ENCODE measurements at regions not wholly inside any gene's neighbourhood (a gene's known extent, or its start where the extent isn't known, plus 50 kb on each side); places are given as distances from the start of the nearest gene placed in this dataset.
A peak's percentile ranks its signal among the peaks of the same experiment; 100 is the strongest.

DNA sequence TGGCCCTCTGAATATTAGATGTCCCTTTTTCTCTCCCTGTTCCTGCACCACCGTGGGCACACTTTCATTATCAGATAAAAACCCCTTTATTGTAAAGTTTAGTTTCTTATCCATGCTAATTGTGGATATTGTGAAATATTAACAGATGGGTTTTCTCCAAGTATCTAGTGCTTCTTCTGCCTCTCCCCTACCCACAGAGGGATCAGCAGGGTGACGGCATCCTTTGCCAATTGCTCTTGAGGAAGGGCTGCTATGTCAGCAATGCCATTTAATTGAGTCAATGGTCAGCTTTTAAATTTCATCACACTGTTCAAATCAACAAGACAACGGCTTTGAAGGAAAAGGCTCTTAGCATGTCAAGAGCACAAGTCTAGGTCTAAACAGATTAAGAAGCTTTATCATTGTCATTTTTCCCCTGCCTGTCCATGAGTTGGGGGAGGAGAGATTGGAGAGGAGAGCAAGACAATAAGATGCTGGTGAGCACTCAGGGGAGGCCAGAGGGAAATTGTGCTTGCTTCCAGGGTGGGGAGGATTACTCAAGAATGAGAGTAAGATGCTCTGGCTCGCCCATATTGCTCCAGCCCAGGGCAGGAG lies 443.0 kb upstream of the CCL2 start:
- no peak for ATAC-seq (ENCODE audit: low read depth in 2 of 2)
- Mint-ChIP-seq H3K27me3 (peaks cover 0 to 17% (median 12%) of the 10 kb centered on the region in 3 donors), H3K9me3 (peaks cover 0 to 2% (median 0%) of the 10 kb centered on the region in 7 donors), H3K4me1 (peaks cover 0 to under 1% (median 0%) of the 10 kb centered on the region in 3 donors), H3K36me3 (no peaks in the 10 kb centered on the region), H3K27ac (no peak overlapping the region), H3K4me3 (no peak overlapping the region)
- DNase-seq = no peak

DNA sequence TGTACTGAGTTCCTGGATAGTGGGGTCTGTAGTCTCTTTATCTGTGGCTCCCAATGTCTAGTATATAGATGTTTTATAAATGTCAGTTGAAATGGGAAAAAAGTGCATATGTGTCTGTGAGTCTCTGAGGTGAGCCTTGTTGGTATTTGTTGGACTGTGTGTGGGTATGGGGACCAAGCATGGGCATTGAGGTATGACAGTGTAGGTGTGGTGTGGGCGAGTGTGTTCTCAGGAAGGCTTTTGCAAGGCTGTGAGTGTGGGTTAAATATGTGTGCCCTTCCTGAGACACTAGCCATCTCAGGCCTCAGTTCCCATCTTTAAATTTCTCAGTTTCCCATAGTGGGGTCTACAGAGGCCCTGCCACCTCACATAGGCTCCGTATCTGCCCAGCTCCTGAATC lies 440.2 kb upstream of the CCL2 start:
- Mint-ChIP-seq H3K36me3 (no peaks in the 10 kb centered on the region), H3K4me3 (no peak overlapping the region), H3K9me3 (peaks cover 0 to 2% (median 0%) of the 10 kb centered on the region in 7 donors), H3K27ac (peak overlapping the region in 1 of 6 donors; percentile 26), H3K4me1 (peaks cover 0 to 4% (median 0%) of the 10 kb centered on the region in 3 donors), H3K27me3 (peaks cover 7 to 11% (median 7%) of the 10 kb centered on the region in 3 donors)
- ATAC-seq (ENCODE audit: low read depth in 2 of 2) = no peak
- no peak for DNase-seq

DNA sequence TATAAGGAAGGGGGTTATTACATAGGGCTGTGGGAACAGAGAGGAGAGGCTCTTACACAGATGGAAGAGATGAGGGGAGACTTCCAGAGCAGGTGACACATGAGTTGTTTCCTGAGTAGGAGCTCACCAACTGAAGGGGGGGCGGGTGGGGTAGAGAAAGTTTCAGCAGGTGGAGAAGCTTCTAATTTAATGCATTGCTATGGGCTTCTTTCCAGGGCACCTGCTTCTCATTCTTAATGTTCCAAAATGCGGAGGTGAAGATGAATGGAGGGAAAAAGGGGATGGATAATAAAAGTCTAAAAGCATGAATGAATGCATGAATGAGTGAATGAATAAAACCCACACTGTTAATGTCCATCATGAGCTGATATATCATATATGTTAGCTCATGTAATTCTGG lies 439.0 kb upstream of the CCL2 start:
- ATAC-seq (ENCODE audit: low read depth in 2 of 2) = no peak
- no peaks in the 10 kb centered on the region for H3K36me3 Mint-ChIP-seq

DNA sequence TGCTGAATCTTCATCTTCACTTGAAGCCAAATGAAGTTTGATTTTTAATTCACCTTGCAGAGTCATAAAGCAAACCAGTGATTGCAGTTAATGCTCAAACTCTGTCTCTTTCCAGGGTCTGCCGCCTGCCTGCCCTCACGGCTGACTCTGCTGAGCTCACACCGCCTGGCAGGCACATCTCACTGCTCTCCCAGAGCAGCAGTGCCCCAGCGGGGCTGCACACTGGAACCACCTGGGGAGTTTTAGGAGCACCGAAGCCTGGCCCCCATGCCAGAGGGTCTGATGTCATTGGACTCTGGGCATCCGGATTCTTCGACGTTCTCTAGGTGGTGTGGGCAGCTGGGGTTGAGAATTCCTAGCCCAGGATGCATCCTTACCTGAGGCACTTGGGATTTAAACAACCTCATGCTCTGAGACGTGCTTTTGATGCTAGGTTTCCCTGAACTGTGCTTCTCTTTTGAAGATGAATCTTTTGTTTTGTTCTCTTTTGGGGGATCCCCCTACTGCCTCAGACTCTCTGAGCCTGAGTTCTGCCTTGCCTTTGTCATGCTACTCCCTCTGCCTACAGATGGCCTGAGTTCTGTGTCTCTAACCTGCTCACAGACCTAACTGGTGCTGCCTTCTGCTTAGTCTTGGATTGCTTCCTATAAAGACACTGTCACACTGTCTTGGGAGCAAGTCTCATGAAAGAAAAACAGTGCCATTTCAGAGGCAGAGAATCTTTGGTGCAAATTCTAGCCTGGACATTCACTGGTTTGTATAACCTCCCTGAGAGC lies 438.1 kb upstream of the CCL2 start:
- H3K4me3 Mint-ChIP-seq = no peak overlapping the region
- no peak for ATAC-seq (ENCODE audit: low read depth in 2 of 2)
- no peak overlapping the region for H3K27ac Mint-ChIP-seq
- H3K36me3 Mint-ChIP-seq = no peaks in the 10 kb centered on the region
- H3K4me1 Mint-ChIP-seq = peaks cover 0 to 4% (median 0%) of the 10 kb centered on the region in 3 donors
- peaks cover 7 to 16% (median 10%) of the 10 kb centered on the region in 3 donors for H3K27me3 Mint-ChIP-seq
- DNase-seq = no peak
- H3K9me3 Mint-ChIP-seq = peaks cover 0 to 2% (median 0%) of the 10 kb centered on the region in 7 donors

More for the DNA sequence above, 439.0 kb upstream of the CCL2 start:
- Mint-ChIP-seq H3K9me3 (peaks cover 0 to 2% (median 0%) of the 10 kb centered on the region in 7 donors), H3K4me1 (peaks cover 0 to 4% (median 0%) of the 10 kb centered on the region in 3 donors), H3K4me3 (no peak overlapping the region), H3K27me3 (peaks cover 7 to 12% (median 8%) of the 10 kb centered on the region in 3 donors), H3K27ac (no peak overlapping the region)
- no peak for DNase-seq

GRCh38 chr17:33819539-33819938 lies 435.5 kb upstream of the CCL2 start:
- H3K36me3 Mint-ChIP-seq = no peaks in the 10 kb centered on the region
- H3K4me1 Mint-ChIP-seq = peaks cover 0 to 4% (median 0%) of the 10 kb centered on the region in 3 donors
- DNase-seq (no peak), ATAC-seq (ENCODE audit: low read depth in 2 of 2) (no peak)
- H3K4me3 Mint-ChIP-seq = no peak overlapping the region
- peaks cover 0 to 2% (median 0%) of the 10 kb centered on the region in 7 donors for H3K9me3 Mint-ChIP-seq
- no peak overlapping the region for H3K27ac Mint-ChIP-seq
- H3K27me3 Mint-ChIP-seq = peaks cover 10 to 15% (median 11%) of the 10 kb centered on the region in 3 donors

GRCh38 chr17:33832262-33832661 lies 422.8 kb upstream of the CCL2 start:
- H3K27ac Mint-ChIP-seq = no peak overlapping the region
- H3K27me3 Mint-ChIP-seq = peaks cover 4 to 14% (median 11%) of the 10 kb centered on the region in 3 donors
- H3K4me1 Mint-ChIP-seq = no peaks in the 10 kb centered on the region
- H3K4me3 Mint-ChIP-seq = no peak overlapping the region
- H3K36me3 Mint-ChIP-seq = no peaks in the 10 kb centered on the region
- ATAC-seq (ENCODE audit: low read depth in 2 of 2) = no peak
- DNase-seq = no peak
- peaks cover 0 to 2% (median 0%) of the 10 kb centered on the region in 7 donors for H3K9me3 Mint-ChIP-seq

GRCh38 chr17:33837281-33837680 lies 417.8 kb upstream of the CCL2 start:
- Mint-ChIP-seq H3K4me3 (no peak overlapping the region), H3K27me3 (peaks cover 10 to 26% (median 18%) of the 10 kb centered on the region in 3 donors), H3K9me3 (peaks cover 0 to 2% (median 0%) of the 10 kb centered on the region in 7 donors), H3K27ac (no peak overlapping the region), H3K36me3 (no peaks in the 10 kb centered on the region), H3K4me1 (no peaks in the 10 kb centered on the region)
- DNase-seq (no peak), ATAC-seq (ENCODE audit: low read depth in 2 of 2) (no peak)

DNA sequence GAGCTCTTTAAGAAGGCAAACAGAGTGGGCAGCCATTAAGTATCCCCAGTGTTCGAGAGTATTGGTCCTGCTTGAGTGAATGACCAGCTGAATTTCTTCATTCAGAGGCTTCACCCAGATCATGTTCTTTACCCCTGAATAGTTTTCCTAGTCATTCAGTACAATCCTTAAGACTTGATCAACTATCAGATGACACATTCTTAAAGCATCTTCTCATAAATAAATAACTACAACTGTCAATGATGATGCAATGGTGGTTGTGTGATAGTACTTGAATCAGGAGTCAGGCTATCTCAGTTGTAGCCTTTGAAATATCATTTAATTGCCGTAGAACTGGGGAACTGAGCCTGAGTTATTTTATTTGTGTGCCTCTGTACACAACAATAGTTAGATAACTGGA lies 416.8 kb upstream of the CCL2 start:
- H3K27ac Mint-ChIP-seq = no peak overlapping the region
- H3K27me3 Mint-ChIP-seq = peaks cover 10 to 25% (median 23%) of the 10 kb centered on the region in 3 donors
- H3K9me3 Mint-ChIP-seq = peaks cover 0 to 5% (median 0%) of the 10 kb centered on the region in 7 donors
- H3K4me3 Mint-ChIP-seq = no peak overlapping the region
- DNase-seq = no peak
- ATAC-seq (ENCODE audit: low read depth in 2 of 2) = no peak
- H3K4me1 Mint-ChIP-seq = no peaks in the 10 kb centered on the region
- no peaks in the 10 kb centered on the region for H3K36me3 Mint-ChIP-seq

GRCh38 chr17:33847900-33848299 lies 407.2 kb upstream of the CCL2 start:
- Mint-ChIP-seq H3K27ac (no peak overlapping the region), H3K36me3 (no peaks in the 10 kb centered on the region), H3K27me3 (peaks cover 7 to 11% (median 11%) of the 10 kb centered on the region in 3 donors), H3K9me3 (peaks cover 0 to 7% (median 0%) of the 10 kb centered on the region in 7 donors), H3K4me1 (no peaks in the 10 kb centered on the region), H3K4me3 (no peak overlapping the region)
- ATAC-seq (ENCODE audit: low read depth in 2 of 2) = no peak
- no peak for DNase-seq

DNA sequence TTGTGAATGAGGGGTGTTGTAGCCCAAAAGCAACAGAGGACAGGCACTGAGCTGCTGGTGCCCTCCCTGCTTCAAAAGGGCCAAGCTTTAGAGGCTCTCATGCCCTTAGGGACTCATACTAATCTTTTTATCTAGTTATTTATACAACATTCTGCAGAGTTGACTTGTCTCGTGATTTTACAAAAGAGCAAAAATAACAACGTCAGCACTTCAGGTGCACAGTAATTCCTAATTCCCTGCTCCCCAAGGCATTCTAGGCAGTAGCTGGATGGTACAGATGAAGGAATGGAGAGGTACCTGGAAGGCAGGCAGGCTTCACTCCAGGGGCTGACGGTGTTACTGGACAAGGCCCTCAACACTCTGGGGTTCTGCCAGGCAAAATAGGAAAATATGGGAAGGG lies 406.7 kb upstream of the CCL2 start:
- Mint-ChIP-seq H3K36me3 (no peaks in the 10 kb centered on the region), H3K27me3 (peaks cover 7 to 11% (median 11%) of the 10 kb centered on the region in 3 donors), H3K9me3 (peaks cover 0 to 7% (median 0%) of the 10 kb centered on the region in 7 donors), H3K27ac (no peak overlapping the region), H3K4me1 (no peaks in the 10 kb centered on the region), H3K4me3 (no peak overlapping the region)
- no peak for ATAC-seq (ENCODE audit: low read depth in 2 of 2)
- DNase-seq = no peak

DNA sequence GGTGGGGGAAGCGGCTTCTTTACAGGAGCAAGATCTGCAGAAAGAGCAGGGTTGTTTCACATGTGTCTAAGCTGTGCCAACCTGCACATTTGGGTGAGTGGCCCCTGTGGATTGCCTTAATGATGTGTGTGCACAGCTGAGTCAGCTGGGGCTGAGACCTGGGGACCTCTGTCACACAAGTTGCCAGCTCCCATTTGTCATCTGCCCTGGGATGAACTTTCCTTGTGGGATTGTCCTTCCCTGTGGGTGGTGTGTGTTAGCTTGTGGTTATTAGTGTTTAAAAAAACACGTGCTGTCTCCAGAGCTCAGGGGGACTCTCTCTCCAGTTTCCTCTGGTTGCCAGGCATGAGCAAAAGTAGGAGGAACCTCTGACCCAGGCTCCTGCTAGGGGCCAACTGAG lies 400.5 kb upstream of the CCL2 start:
- peaks cover 6 to 30% (median 17%) of the 10 kb centered on the region in 3 donors for H3K27me3 Mint-ChIP-seq
- DNase-seq (no peak), ATAC-seq (ENCODE audit: low read depth in 2 of 2) (no peak)
- H3K27ac Mint-ChIP-seq = no peak overlapping the region
- H3K36me3 Mint-ChIP-seq = no peaks in the 10 kb centered on the region
- peaks cover 0 to 12% (median 0%) of the 10 kb centered on the region in 7 donors for H3K9me3 Mint-ChIP-seq
- H3K4me1 Mint-ChIP-seq = no peaks in the 10 kb centered on the region
- H3K4me3 Mint-ChIP-seq = no peak overlapping the region

GRCh38 chr17:33858121-33858520 lies 397.0 kb upstream of the CCL2 start:
- Mint-ChIP-seq H3K36me3 (no peaks in the 10 kb centered on the region), H3K9me3 (peaks cover 0 to 12% (median 0%) of the 10 kb centered on the region in 7 donors), H3K27me3 (peaks cover 12 to 39% (median 24%) of the 10 kb centered on the region in 3 donors), H3K27ac (no peak overlapping the region), H3K4me3 (no peak overlapping the region), H3K4me1 (no peaks in the 10 kb centered on the region)
- DNase-seq = no peak
- ATAC-seq (ENCODE audit: low read depth in 2 of 2) = no peak

DNA sequence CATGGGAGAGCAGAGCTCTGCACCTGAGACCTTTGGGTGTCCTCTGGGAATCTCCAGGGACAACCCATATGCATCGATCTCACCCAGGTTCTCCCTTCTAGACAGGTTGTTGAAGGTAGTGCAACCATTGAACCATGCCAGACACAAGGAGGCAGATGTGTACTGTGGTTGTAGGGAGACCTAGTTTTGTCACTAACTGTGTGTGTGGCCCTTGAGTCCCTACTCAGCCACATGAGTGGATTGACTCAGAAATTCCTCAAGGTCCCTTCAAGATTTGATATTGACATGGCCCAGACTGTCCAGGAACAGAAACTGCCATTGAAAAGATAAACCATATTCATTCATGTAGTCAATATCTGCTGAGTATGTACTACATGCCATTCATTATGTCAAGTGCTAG lies 396.4 kb upstream of the CCL2 start:
- no peak overlapping the region for H3K27ac Mint-ChIP-seq
- no peak overlapping the region for H3K4me3 Mint-ChIP-seq
- peaks cover 12 to 40% (median 25%) of the 10 kb centered on the region in 3 donors for H3K27me3 Mint-ChIP-seq
- no peaks in the 10 kb centered on the region for H3K4me1 Mint-ChIP-seq
- H3K36me3 Mint-ChIP-seq = no peaks in the 10 kb centered on the region
- H3K9me3 Mint-ChIP-seq = peaks cover 0 to 12% (median 0%) of the 10 kb centered on the region in 7 donors
- ATAC-seq (ENCODE audit: low read depth in 2 of 2) (no peak), DNase-seq (no peak)
